GF-D8 (cell line): ENCODE measurements at regions not wholly inside any gene's neighbourhood (a gene's known extent, or its start where the extent isn't known, plus 50 kb on each side); places are given as distances from the start of the nearest gene placed in this dataset.
A peak's percentile ranks its signal among the peaks of the same experiment; 100 is the strongest.

Source experiments
- DNase-seq: peaks from one replicate; lab custom pipeline; 2025; lab: John Stamatoyannopoulos, UW

- no peak for DNase-seq
These were observed 75.1 kb downstream of the LINGO1 start for GRCh38 chr15:77557564-77557963.

- DNase-seq: no peak
These were observed 75.6 kb downstream of the LINGO1 start for GRCh38 chr15:77557144-77557543.

GRCh38 chr15:77556622-77557021 is 76.1 kb downstream of the LINGO1 start:
- no peak for DNase-seq

GRCh38 chr15:77555232-77555631 is 77.5 kb downstream of the LINGO1 start:
- DNase-seq: no peak

GRCh38 chr15:77554306-77555080 is 78.2 kb downstream of the LINGO1 start:
- no peak for DNase-seq

- DNase-seq: no peak
These were observed 79.0 kb downstream of the LINGO1 start for GRCh38 chr15:77553695-77554094.

- DNase-seq: no peak
These were observed 79.5 kb downstream of the LINGO1 start for GRCh38 chr15:77553257-77553656.

GRCh38 chr15:77552066-77552465 is 80.6 kb downstream of the LINGO1 start:
- no peak for DNase-seq

- no peak for DNase-seq
These were observed 82.1 kb downstream of the LINGO1 start for GRCh38 chr15:77550301-77551251.

GRCh38 chr15:77549576-77550288 is 83.0 kb downstream of the LINGO1 start:
- DNase-seq: no peak

- DNase-seq: no peak
These were observed 83.8 kb downstream of the LINGO1 start for GRCh38 chr15:77548589-77549557.

GRCh38 chr15:77547801-77548588 is 84.7 kb downstream of the LINGO1 start:
- no peak for DNase-seq

- no peak for DNase-seq
These were observed 85.8 kb downstream of the LINGO1 start for GRCh38 chr15:77546870-77547269.

- DNase-seq: no peak
These were observed 86.6 kb downstream of the LINGO1 start for GRCh38 chr15:77546050-77546501.

GRCh38 chr15:77545058-77545457 is 87.7 kb downstream of the LINGO1 start:
- no peak for DNase-seq

GRCh38 chr15:77544162-77544561 is 88.5 kb downstream of the LINGO1 start:
- DNase-seq: no peak

GRCh38 chr15:77543159-77543882 is 89.4 kb downstream of the LINGO1 start:
- peak; percentile 4 for DNase-seq

- DNase-seq: no peak
These were observed 90.2 kb downstream of the LINGO1 start for GRCh38 chr15:77542491-77543001.

GRCh38 chr15:77541421-77542181 is 91.1 kb downstream of the LINGO1 start:
- DNase-seq: no peak
